H1 (cell line): ENCODE measurements at regions not wholly inside any gene's neighbourhood (a gene's known extent, or its start where the extent isn't known, plus 50 kb on each side); places are given as distances from the start of the nearest gene placed in this dataset.

Experiments
- CTCF ChIA-PET: fragments of 300-600 bp; sonication (Branson Sonifier 250); formaldehyde crosslinking; loops from one replicate; lab custom pipeline; 2021; ENCODE audit not compliant: partially characterized antibody; lab: Charles Lee
- POLR2A ChIA-PET: fragments of 300-600 bp; sonication (Branson Sonifier 250); formaldehyde crosslinking; loops from one replicate; lab custom pipeline; 2021; ENCODE audit warnings: inconsistent platforms; ENCODE audit not compliant: partially characterized antibody; lab: Charles Lee
- DNase-seq, 2 experiments: peaks; one replicate each; pipeline versions ENCODE4 v3.0.0 to v3.0.0-alpha.2; 2010 to 2022; ENCODE audit warnings: low spot score in 2 of 2, low read depth in 1 of 2, mixed read lengths in 1 of 2
- FAIRE-seq: peaks from 2 replicates; lab custom pipeline; 2011; peaks lifted over from hg19 to GRCh38; lab: Jason Lieb, UNC
- H2AFZ ChIP-seq: 2 replicates; pipeline ENCODE4 v1.8.1; 2012; ENCODE audit warnings: low read length, inconsistent platforms
- H2AK5ac ChIP-seq: 2 replicates; pipeline ENCODE4 v1.6.1; 2013; ENCODE audit warnings: low read depth, low read length
- H2BK120ac ChIP-seq: replicated peaks from 2 replicates; pipeline ENCODE3; 2013; ENCODE audit warnings: low read depth, low read length, inconsistent platforms
- H2BK12ac ChIP-seq: 2 replicates; pipeline ENCODE4 v1.6.1; 2013; ENCODE audit warnings: low read depth, low read length
- H2BK15ac ChIP-seq: 2 replicates; pipeline ENCODE4 v1.6.1; 2013; ENCODE audit warnings: low read length
- H2BK20ac ChIP-seq: 2 replicates; pipeline ENCODE4 v1.6.1; 2013; ENCODE audit warnings: low read length
- H2BK5ac ChIP-seq: 2 replicates; pipeline ENCODE4 v1.6.1; 2013; ENCODE audit warnings: low read depth, low read length
- H3K14ac ChIP-seq: 2 replicates; pipeline ENCODE4 v1.6.1; 2013; ENCODE audit warnings: inconsistent platforms; ENCODE audit not compliant: insufficient read length
- H3K18ac ChIP-seq: 2 replicates; pipeline ENCODE4 v1.6.1; 2013; ENCODE audit warnings: low read length; ENCODE audit errors: extremely low read depth
- H3K23ac ChIP-seq: 2 replicates; pipeline ENCODE4 v1.6.1; 2013; ENCODE audit warnings: inconsistent platforms; ENCODE audit not compliant: insufficient read length
- H3K23me2 ChIP-seq: 2 replicates; pipeline ENCODE4 v1.6.1; 2013; ENCODE audit warnings: low read depth, low read length
- H3K27ac ChIP-seq: 2 replicates; pipeline ENCODE4 v1.6.1; 2011; ENCODE audit warnings: low read depth, low read length, inconsistent platforms
- H3K27me3 ChIP-seq, 4 experiments: replicated peaks in 1 of 4; 1 replicate in 1 of 4; 2 replicates in 3 of 4; pipeline versions ENCODE4 v1.6.1 to v1.8.1; 2011 to 2013; ENCODE audit warnings: low read length in 3 of 4, mild to moderate bottlenecking in 3 of 4, inconsistent platforms in 2 of 4, mixed read lengths in 2 of 4, moderate library complexity in 1 of 4; ENCODE audit not compliant: control insufficient read depth in 3 of 4, insufficient read depth in 3 of 4; ENCODE audit errors: extremely low read depth in 1 of 4
- H3K36me3 ChIP-seq, 4 experiments: 2 replicates each; pipeline versions ENCODE4 v1.6.1 to v1.8.1; 2011 to 2013; ENCODE audit warnings: mild to moderate bottlenecking in 4 of 4, low read length in 3 of 4, moderate library complexity in 2 of 4, control low read depth in 1 of 4, inconsistent platforms in 1 of 4; ENCODE audit not compliant: insufficient read depth in 4 of 4, control insufficient read depth in 2 of 4
- H3K4ac ChIP-seq: replicated peaks from 2 replicates; pipeline ENCODE3; 2013; ENCODE audit warnings: low read length, low read depth, mixed read lengths, inconsistent platforms; ENCODE audit not compliant: insufficient read length
- H3K4me1 ChIP-seq, 4 experiments: replicated peaks in 1 of 4; 1 replicate in 1 of 4; 2 replicates in 3 of 4; pipeline versions ENCODE4 v1.6.1 to v1.8.1; 2011 to 2013; ENCODE audit warnings: low read length in 3 of 4, inconsistent platforms in 2 of 4, mixed read lengths in 1 of 4; ENCODE audit not compliant: insufficient read depth in 4 of 4, control insufficient read depth in 3 of 4
- H3K4me2 ChIP-seq, 2 experiments: 2 replicates each; pipeline versions ENCODE4 v1.6.1 to v1.8.1; 2011 to 2013; ENCODE audit warnings: low read depth in 2 of 2, low read length in 2 of 2, control low read depth in 1 of 2, inconsistent platforms in 1 of 2, mild to moderate bottlenecking in 1 of 2; ENCODE audit not compliant: insufficient read depth in 1 of 2
- H3K4me3 ChIP-seq, 4 experiments: fragments of 200-600, 300-600 bp in 1 of 4; sonication (generic), shearing (Covaris generic), sonication (Bioruptor Twin) in 1 of 4; 2 replicates each; pipeline versions ENCODE4 v1.5.1 to v1.8.1; 2011 to 2016; ENCODE audit warnings: low read length in 4 of 4, low read depth in 3 of 4, control low read depth in 2 of 4, inconsistent platforms in 2 of 4, mild to moderate bottlenecking in 2 of 4, mixed read lengths in 1 of 4, moderate library complexity in 1 of 4; ENCODE audit not compliant: insufficient read depth in 2 of 4; ENCODE audit errors: extremely low read depth in 1 of 4
- H3K56ac ChIP-seq: replicated peaks from 2 replicates; pipeline ENCODE3; 2013; ENCODE audit warnings: low read depth, mild to moderate bottlenecking, mixed read lengths, low read length, inconsistent platforms; ENCODE audit not compliant: insufficient read length
- H3K79me1 ChIP-seq: 2 replicates; pipeline ENCODE4 v1.6.1; 2013; ENCODE audit warnings: low read depth, low read length, control low read depth
- H3K79me2 ChIP-seq, 2 experiments: 2 replicates each; pipeline versions ENCODE4 v1.6.1 to v1.8.1; 2012 to 2013; ENCODE audit warnings: low read length in 2 of 2, mild to moderate bottlenecking in 2 of 2, inconsistent platforms in 1 of 2; ENCODE audit not compliant: insufficient read depth in 2 of 2, control insufficient read depth in 1 of 2
- H3K9ac ChIP-seq, 4 experiments: replicated peaks in 1 of 4; 1 replicate in 1 of 4; 2 replicates in 3 of 4; pipeline versions ENCODE4 v1.6.1 to v1.8.1; 2011 to 2013; ENCODE audit warnings: low read depth in 3 of 4, low read length in 3 of 4, control low read depth in 2 of 4, mild to moderate bottlenecking in 2 of 4, moderate library complexity in 2 of 4, inconsistent platforms in 1 of 4; ENCODE audit errors: extremely low read depth in 1 of 4
- H3K9me3 ChIP-seq, 2 experiments: 2 replicates each; pipeline versions ENCODE4 v1.6.1 to v1.8.1; 2012 to 2013; ENCODE audit warnings: mild to moderate bottlenecking in 2 of 2, moderate library complexity in 2 of 2, control low read depth in 1 of 2, inconsistent platforms in 1 of 2, low read depth in 1 of 2, low read length in 1 of 2, mixed read lengths in 1 of 2; ENCODE audit not compliant: insufficient read depth in 2 of 2
- H4K20me1 ChIP-seq, 2 experiments: replicated peaks in 1 of 2; 2 replicates each; pipeline versions ENCODE3 to v1.8.1; 2011 to 2013; ENCODE audit warnings: inconsistent platforms in 2 of 2, low read length in 2 of 2, mild to moderate bottlenecking in 1 of 2; ENCODE audit not compliant: insufficient read depth in 2 of 2, control insufficient read depth in 1 of 2
- H4K5ac ChIP-seq: 2 replicates; pipeline ENCODE4 v1.6.1; 2013; ENCODE audit warnings: low read length, low read depth, mixed read lengths, inconsistent platforms; ENCODE audit not compliant: insufficient read length
- H4K8ac ChIP-seq: 2 replicates; pipeline ENCODE4 v1.8.0; 2013; ENCODE audit warnings: mild to moderate bottlenecking, moderate library complexity, low read length, inconsistent platforms; ENCODE audit not compliant: insufficient read depth; ENCODE audit errors: extremely low read depth
- H4K91ac ChIP-seq: replicated peaks from 2 replicates; pipeline ENCODE3; 2013; ENCODE audit warnings: low read length, mixed read lengths, inconsistent platforms; ENCODE audit not compliant: insufficient read length
- ASH2L ChIP-seq: fragments of 200-600, 300-600 bp; sonication (generic); IDR thresholded peaks from one replicate; pipeline ENCODE4 v1.7.1; 2017; ENCODE audit warnings: low read length
- BRCA1 ChIP-seq: IDR thresholded peaks from 2 replicates; pipeline ENCODE4 v1.6.1; 2012; ENCODE audit warnings: low read depth, low read length, improper control_type of control experiment
- GTF2F1 ChIP-seq: IDR thresholded peaks from 2 replicates; pipeline ENCODE4 v1.6.1; 2012; ENCODE audit warnings: low read depth, low read length, improper control_type of control experiment, borderline replicate concordance
- JUN ChIP-seq: IDR thresholded peaks from 2 replicates; pipeline ENCODE4 v1.6.1; 2011; ENCODE audit warnings: low read depth, mild to moderate bottlenecking, improper control_type of control experiment, low read length
- KDM4A ChIP-seq: IDR thresholded peaks from one replicate; pipeline ENCODE4 v1.7.1; 2012; ENCODE audit warnings: low read depth, mild to moderate bottlenecking, moderate library complexity, low read length, inconsistent platforms; ENCODE audit not compliant: severe bottlenecking
- PHF8 ChIP-seq: fragments of 200-600 bp; sonication (generic); conservative IDR thresholded peaks from 2 replicates; pipeline ENCODE4 v1.7.1; 2012; ENCODE audit warnings: low read depth, mild to moderate bottlenecking, inconsistent platforms, low read length, moderate library complexity
- POLR2A ChIP-seq, 2 experiments: IDR thresholded peaks; 1 replicate in 1 of 2; 2 replicates in 1 of 2; pipeline ENCODE4 v1.6.1; 2011; ENCODE audit warnings: low read depth in 2 of 2, low read length in 2 of 2, mild to moderate bottlenecking in 2 of 2; ENCODE audit errors: control extremely low read depth in 1 of 2
- RXRA ChIP-seq: IDR thresholded peaks from 2 replicates; pipeline ENCODE4 v1.6.1; 2011; ENCODE audit warnings: low read depth, mild to moderate bottlenecking, low read length, moderate library complexity; ENCODE audit not compliant: insufficient read depth
- SAP30 ChIP-seq: fragments of 300-600 bp; sonication (generic); IDR thresholded peaks from 2 replicates; pipeline ENCODE4 v1.7.1; 2012; ENCODE audit warnings: low read length, moderate library complexity, mild to moderate bottlenecking, inconsistent platforms; ENCODE audit not compliant: insufficient read depth, insufficient replicate concordance
- SIN3A ChIP-seq, 2 experiments: IDR thresholded peaks in 1 of 2; conservative IDR thresholded peaks in 1 of 2; 2 replicates each; pipeline ENCODE4 v1.6.1; 2011 to 2012; ENCODE audit warnings: low read length in 2 of 2, improper control_type of control experiment in 1 of 2, low read depth in 1 of 2, mild to moderate bottlenecking in 1 of 2
- SP2 ChIP-seq: IDR thresholded peaks from 2 replicates; pipeline ENCODE4 v1.6.1; 2012; ENCODE audit warnings: mild to moderate bottlenecking, low read length, inconsistent platforms
- SP4 ChIP-seq: IDR thresholded peaks from 2 replicates; pipeline ENCODE4 v1.6.1; 2012; ENCODE audit warnings: low read length, inconsistent platforms
- TBP ChIP-seq: IDR thresholded peaks from 2 replicates; pipeline ENCODE4 v1.6.1; 2011; ENCODE audit warnings: low read depth, low read length, improper control_type of control experiment
- USF2 ChIP-seq: IDR thresholded peaks from 2 replicates; pipeline ENCODE4 v1.6.1; 2011; ENCODE audit warnings: low read length, improper control_type of control experiment
- WGBS, 2 experiments: shearing (Covaris generic) in 1 of 2; methylation state at CpG; one replicate each; pipeline versions ENCODE4 v1.1.6 to v1.1.7; 2013 to 2015; ENCODE audit warnings: low lambda C conversion rate in 2 of 2, mixed read lengths in 2 of 2, inconsistent platforms in 1 of 2, low coverage in 1 of 2, missing lambda C conversion rate in 1 of 2; ENCODE audit not compliant: insufficient replicate concordance in 2 of 2, insufficient coverage in 1 of 2, insufficient read length in 1 of 2; ENCODE audit errors: extremely low coverage in 1 of 2, missing lambda C conversion rate in 1 of 2; 5-methylcytosine and 5-hydroxymethylcytosine counted together

GRCh38 chr1:30258876-30259275 lies 464.5 kb downstream of the MATN1 start:
- no peak overlapping the region for H2BK5ac ChIP-seq
- H3K23ac ChIP-seq, result no peak overlapping the region
- H3K27ac ChIP-seq, result no peak overlapping the region
- no peak overlapping the region for H2AFZ ChIP-seq
- H3K27me3 ChIP-seq, result no peaks in the 10 kb centered on the region; a peak in 1 of 7 replicates
- H3K4me3 ChIP-seq, result no peak overlapping the region
- no peak overlapping the region for H2BK20ac ChIP-seq
- H4K91ac ChIP-seq, result no peak overlapping the region
- H3K9me3 ChIP-seq, result no peaks in the 10 kb centered on the region
- WGBS, 2 experiments, result 79% methylated on average over 4 of the region's 4 CpGs; no CpG with 5 or more reads in 1 of the 2 experiments
- H3K4ac ChIP-seq, result no peak overlapping the region
- H3K14ac ChIP-seq, result no peak overlapping the region
- no peaks in the 10 kb centered on the region; a peak in 1 of 8 replicates for H3K36me3 ChIP-seq
- no peak overlapping the region for H4K8ac ChIP-seq
- no peak overlapping the region for H2BK12ac ChIP-seq
- no peak overlapping the region for H3K4me2 ChIP-seq
- no peak overlapping the region for H2AK5ac ChIP-seq
- no peak overlapping the region for H2BK15ac ChIP-seq
- H3K9ac ChIP-seq, result no peak overlapping the region
- no peak overlapping the region for H3K18ac ChIP-seq
- ChIA-PET CTCF (interaction anchor here (1.0 to 7.5 kb wide), 3 partner anchors 25 to 449 kb away, joined by 3 to 38 read pairs (median 3); no protein-coding TSS in a partner anchor), POLR2A (no interaction called here)
- H3K23me2 ChIP-seq, result no peaks in the 10 kb centered on the region; the same call in 1 of the 2 replicates
- H3K79me2 ChIP-seq, result no peaks in the 10 kb centered on the region
- no peak overlapping the region for H2BK120ac ChIP-seq
- DNase-seq, result no peak
- H4K5ac ChIP-seq, result no peak overlapping the region
- no peak for FAIRE-seq
- H3K79me1 ChIP-seq, result no peaks in the 10 kb centered on the region
- no peaks in the 10 kb centered on the region for H4K20me1 ChIP-seq
- H3K4me1 ChIP-seq, result peaks cover 0 to 8% (median 3%) of the 10 kb centered on the region in 4 experiments; a peak in 4 of 7 replicates
- no peak overlapping the region for H3K56ac ChIP-seq
- no peak for TF ChIP-seq TBP
- TF ChIP-seq ASH2L, result no peak
- TF ChIP-seq PHF8, result no peak
- TF ChIP-seq JUN, result no peak
- TF ChIP-seq SP2, result no peak
- TF ChIP-seq USF2, result no peak
- no peak for TF ChIP-seq GTF2F1
- no peak for TF ChIP-seq POLR2A (IDR thresholded peaks at IDR 0.05; ENCODE audit: control extremely low read depth in 1 of 2, low read depth in 2 of 2, low read length in 2 of 2)
- no peak for TF ChIP-seq KDM4A
- no peak for TF ChIP-seq RXRA
- TF ChIP-seq SP4, result no peak
- no peak for TF ChIP-seq SAP30
- TF ChIP-seq SIN3A (conservative IDR thresholded peaks at IDR 0.05 in 1 of 2, IDR thresholded peaks at IDR 0.05 in 1 of 2; ENCODE audit: low read depth in 1 of 2, low read length in 2 of 2), result no peak
- TF ChIP-seq BRCA1, result no peak
